ENCODE measurements at regions not wholly inside any gene's neighbourhood (a gene's known extent, or its start where the extent isn't known, plus 50 kb on each side); places are given as distances from the start of the nearest gene placed in this dataset.

DNA sequence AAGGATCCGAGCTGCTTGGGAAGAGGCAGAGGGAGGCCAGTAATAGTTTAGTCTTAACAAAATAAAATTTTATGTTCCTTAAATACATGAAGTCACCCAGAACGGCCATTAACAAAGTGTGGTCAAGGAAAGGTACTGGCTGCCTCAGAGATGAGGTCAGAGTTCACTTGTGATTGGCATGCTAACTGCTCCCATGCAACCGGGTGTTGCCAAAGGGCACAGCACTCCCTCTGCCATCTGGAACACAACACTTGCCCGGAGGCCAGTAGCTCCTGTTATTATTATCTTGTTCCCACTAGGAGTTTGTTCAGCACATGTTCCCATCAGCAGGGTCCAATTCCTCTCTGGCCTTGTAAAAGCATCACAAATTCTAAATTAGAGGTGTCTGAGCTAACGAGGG, 207.0 kb downstream of the CYP26B1 start:
- H3K36me3 ChIP-seq (ENCODE audit: low read depth): no peaks in the 10 kb centered on the region
- no TSS peak for BruUV-seq (replicated peaks)
- ChIA-PET POLR2A (ENCODE audit: unreplicated experiment) (no interaction called here), CTCF (no interaction called here)
- no peaks in the 10 kb centered on the region for H3K4me1 ChIP-seq (replicated peaks; ENCODE audit: insufficient read depth)
- H3K4me2 ChIP-seq: no peak overlapping the region
- intact Hi-C loops (cut with micrococcal nuclease; ENCODE audit: unreplicated experiment): no loop called here
- H3K4me3 ChIP-seq: no peak overlapping the region
- H3K9me2 ChIP-seq (ENCODE audit: insufficient read depth): no peaks in the 10 kb centered on the region
- TF ChIP-seq EZH2 (IDR thresholded peaks at IDR 0.05; ENCODE audit: low read depth): no peak
- TF ChIP-seq, protein P1, sequence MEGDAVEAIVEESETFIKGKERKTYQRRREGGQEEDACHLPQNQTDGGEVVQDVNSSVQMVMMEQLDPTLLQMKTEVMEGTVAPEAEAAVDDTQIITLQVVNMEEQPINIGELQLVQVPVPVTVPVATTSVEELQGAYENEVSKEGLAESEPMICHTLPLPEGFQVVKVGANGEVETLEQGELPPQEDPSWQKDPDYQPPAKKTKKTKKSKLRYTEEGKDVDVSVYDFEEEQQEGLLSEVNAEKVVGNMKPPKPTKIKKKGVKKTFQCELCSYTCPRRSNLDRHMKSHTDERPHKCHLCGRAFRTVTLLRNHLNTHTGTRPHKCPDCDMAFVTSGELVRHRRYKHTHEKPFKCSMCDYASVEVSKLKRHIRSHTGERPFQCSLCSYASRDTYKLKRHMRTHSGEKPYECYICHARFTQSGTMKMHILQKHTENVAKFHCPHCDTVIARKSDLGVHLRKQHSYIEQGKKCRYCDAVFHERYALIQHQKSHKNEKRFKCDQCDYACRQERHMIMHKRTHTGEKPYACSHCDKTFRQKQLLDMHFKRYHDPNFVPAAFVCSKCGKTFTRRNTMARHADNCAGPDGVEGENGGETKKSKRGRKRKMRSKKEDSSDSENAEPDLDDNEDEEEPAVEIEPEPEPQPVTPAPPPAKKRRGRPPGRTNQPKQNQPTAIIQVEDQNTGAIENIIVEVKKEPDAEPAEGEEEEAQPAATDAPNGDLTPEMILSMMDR (conservative IDR thresholded peaks at IDR 0.05): no peak
- DNase-seq: no peak
- H2AFZ ChIP-seq: no peak overlapping the region
- H3K27ac ChIP-seq: no peak overlapping the region
- H3K27me3 ChIP-seq (ENCODE audit: insufficient read depth, low read depth): no peaks in the 10 kb centered on the region
- no peaks in the 10 kb centered on the region for H3K9me3 ChIP-seq (ENCODE audit: insufficient read depth, low read depth)
- no peaks in the 10 kb centered on the region for H3F3A ChIP-seq (ENCODE audit: insufficient read depth, low read depth)
- H4K20me1 ChIP-seq (ENCODE audit: insufficient read depth): no peaks in the 10 kb centered on the region
- H3K79me2 ChIP-seq (ENCODE audit: low read depth): no peaks in the 10 kb centered on the region

DNA sequence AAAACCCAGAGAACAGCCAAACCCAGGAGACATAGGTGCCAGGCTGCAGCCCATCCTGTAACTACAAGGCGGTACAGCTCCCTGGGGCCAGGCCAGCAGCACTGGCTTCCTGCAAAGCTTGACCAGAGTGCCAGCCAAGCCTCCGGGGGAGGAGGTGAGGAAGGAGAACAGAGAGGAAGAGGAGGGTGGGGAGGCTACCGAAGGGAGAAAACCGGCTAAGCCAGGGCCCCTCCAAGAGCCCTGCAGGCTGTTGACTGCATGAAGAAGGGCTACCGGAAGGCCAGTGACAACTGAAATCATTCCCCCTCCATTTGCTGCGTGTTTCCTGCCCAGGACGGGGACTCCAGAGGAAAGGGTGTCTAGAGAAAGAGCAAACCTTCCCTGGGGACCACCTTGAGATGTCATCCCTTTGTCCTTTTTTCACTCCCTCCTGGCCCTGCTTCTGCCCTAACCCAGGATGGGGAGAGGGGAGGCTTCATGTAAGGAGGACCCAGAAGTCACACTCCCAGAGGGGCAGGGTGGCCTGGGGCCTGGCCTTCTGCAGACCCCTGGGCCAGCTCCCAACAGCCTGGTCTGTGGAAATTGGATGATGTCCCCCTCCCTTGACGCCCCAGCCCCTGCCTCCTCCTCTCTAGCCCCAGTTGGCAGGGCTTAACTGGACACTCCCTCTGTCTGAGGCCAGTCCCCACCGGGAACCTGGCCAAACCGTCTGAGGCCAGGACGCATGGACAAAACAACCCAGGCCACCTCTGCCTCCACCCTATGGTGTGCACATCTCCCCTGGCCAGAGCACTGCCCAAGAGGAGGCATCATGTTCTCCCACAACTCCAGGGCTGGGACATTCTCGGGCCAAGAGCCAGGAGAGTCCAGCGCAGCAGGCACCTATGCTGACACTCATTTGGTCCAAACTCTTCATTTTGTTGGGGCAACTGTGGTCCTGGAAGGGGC, 207.8 kb downstream of the CYP26B1 start:
- no TSS peak for BruUV-seq (replicated peaks)
- Histone ChIP-seq H3K79me2 (ENCODE audit: low read depth) (no peaks in the 10 kb centered on the region), H3K9me2 (ENCODE audit: insufficient read depth) (no peaks in the 10 kb centered on the region), H3K27me3 (ENCODE audit: insufficient read depth, low read depth) (no peaks in the 10 kb centered on the region), H3K4me1 (replicated peaks; ENCODE audit: insufficient read depth) (peaks cover 6% of the 10 kb centered on the region), H3F3A (ENCODE audit: insufficient read depth, low read depth) (no peaks in the 10 kb centered on the region), H3K4me2 (no peak overlapping the region), H3K27ac (no peak overlapping the region), H3K36me3 (ENCODE audit: low read depth) (no peaks in the 10 kb centered on the region), H3K9me3 (ENCODE audit: insufficient read depth, low read depth) (no peaks in the 10 kb centered on the region), H2AFZ (no peak overlapping the region), H4K20me1 (ENCODE audit: insufficient read depth) (no peaks in the 10 kb centered on the region), H3K4me3 (no peak overlapping the region)
- intact Hi-C loops (cut with micrococcal nuclease; ENCODE audit: unreplicated experiment): no loop called here
- POLR2A ChIA-PET (ENCODE audit: unreplicated experiment): no interaction called here
- no peak for DNase-seq
- TF ChIP-seq EZH2 (IDR thresholded peaks at IDR 0.05; ENCODE audit: low read depth): no peak
- TF ChIP-seq, protein P1 (conservative IDR thresholded peaks at IDR 0.05): no peak
- CTCF ChIA-PET: no interaction called here

DNA sequence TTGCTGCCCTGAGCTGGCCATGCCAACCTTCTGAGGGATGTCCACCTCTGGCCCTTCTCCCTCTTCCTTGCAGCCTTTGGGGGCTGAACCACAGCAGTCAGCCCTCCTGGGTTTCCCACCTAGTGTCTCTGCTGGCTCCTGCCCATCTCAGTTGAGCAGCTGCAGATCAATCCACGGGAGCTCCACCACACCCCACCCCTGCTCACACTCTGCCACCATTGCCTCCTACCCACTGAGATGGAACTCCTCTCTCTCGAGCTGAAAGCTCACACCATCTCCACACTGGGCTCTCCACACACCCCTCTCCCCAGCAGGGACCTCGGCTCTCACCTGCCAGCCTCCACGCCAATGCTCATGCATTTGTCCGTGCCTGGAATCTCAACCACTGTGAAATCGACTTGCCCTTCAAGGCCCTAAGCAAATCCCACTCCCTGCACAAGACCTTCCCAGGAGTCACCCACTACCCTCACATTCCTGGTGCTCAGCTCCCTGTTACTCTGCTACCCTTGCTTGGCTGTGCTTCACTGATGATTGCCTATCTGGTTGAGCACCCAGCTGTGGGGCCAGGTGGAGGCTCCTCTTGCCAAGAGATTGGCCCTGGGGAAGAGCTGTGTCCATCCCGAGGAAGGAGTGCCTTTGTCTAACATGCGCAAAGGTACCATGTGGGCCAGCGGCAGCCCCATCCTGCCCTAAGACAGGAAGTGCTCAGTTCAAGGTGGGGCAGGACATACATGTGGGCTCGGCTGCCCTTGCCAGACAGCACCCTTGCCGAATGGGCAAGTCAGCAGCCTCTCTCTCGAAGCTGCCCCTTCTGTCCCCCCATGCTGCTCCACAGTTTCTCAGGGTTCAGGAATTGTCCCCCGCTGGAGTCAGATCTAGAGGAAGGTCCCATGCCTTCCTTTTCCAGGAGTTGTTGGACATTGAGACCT, 208.7 kb downstream of the CYP26B1 start:
- BruUV-seq (replicated peaks): no TSS peak
- POLR2A ChIA-PET (ENCODE audit: unreplicated experiment): no interaction called here
- no peaks in the 10 kb centered on the region for H3K27me3 ChIP-seq (ENCODE audit: insufficient read depth, low read depth)
- H3K36me3 ChIP-seq (ENCODE audit: low read depth): no peaks in the 10 kb centered on the region
- no peaks in the 10 kb centered on the region for H4K20me1 ChIP-seq (ENCODE audit: insufficient read depth)
- H3K9me2 ChIP-seq (ENCODE audit: insufficient read depth): no peaks in the 10 kb centered on the region
- H3K9me3 ChIP-seq (ENCODE audit: insufficient read depth, low read depth): no peaks in the 10 kb centered on the region
- H3K4me2 ChIP-seq: no peak overlapping the region
- H3K79me2 ChIP-seq (ENCODE audit: low read depth): no peaks in the 10 kb centered on the region
- intact Hi-C loops (cut with micrococcal nuclease; ENCODE audit: unreplicated experiment): no loop called here
- DNase-seq: no peak
- no peak for TF ChIP-seq EZH2 (IDR thresholded peaks at IDR 0.05; ENCODE audit: low read depth)
- TF ChIP-seq, protein P1 (conservative IDR thresholded peaks at IDR 0.05): no peak
- H3F3A ChIP-seq (ENCODE audit: insufficient read depth, low read depth): no peaks in the 10 kb centered on the region
- no peak overlapping the region for H3K4me3 ChIP-seq
- no peak overlapping the region for H2AFZ ChIP-seq
- CTCF ChIA-PET: no interaction called here
- H3K27ac ChIP-seq: no peak overlapping the region
- H3K4me1 ChIP-seq (replicated peaks; ENCODE audit: insufficient read depth): peaks cover 15% of the 10 kb centered on the region

Measured in PC-9 (cell line).